SK-N-MC (cell line): ENCODE measurements at regions not wholly inside any gene's neighbourhood (a gene's known extent, or its start where the extent isn't known, plus 50 kb on each side); places are given as distances from the start of the nearest gene placed in this dataset.

Experiments used
- EZH2 ChIP-seq: fragments of 200-600 bp; sonication (generic); IDR thresholded peaks from one replicate; pipeline ENCODE4 v1.6.1; 2017; ENCODE audit warnings: antibody characterized with exemption
- FOXP2 ChIP-seq: optimal IDR thresholded peaks from 2 replicates; pipeline ENCODE3; 2011; ENCODE audit warnings: mild to moderate bottlenecking, moderate library complexity; ENCODE audit not compliant: insufficient read depth; ENCODE audit errors: extremely low read length, control extremely low read depth
- POLR2AphosphoS5 ChIP-seq: IDR thresholded peaks from 2 replicates; pipeline ENCODE4 v1.6.1; 2012; ENCODE audit warnings: mild to moderate bottlenecking, low read depth, low read length, borderline replicate concordance

DNA sequence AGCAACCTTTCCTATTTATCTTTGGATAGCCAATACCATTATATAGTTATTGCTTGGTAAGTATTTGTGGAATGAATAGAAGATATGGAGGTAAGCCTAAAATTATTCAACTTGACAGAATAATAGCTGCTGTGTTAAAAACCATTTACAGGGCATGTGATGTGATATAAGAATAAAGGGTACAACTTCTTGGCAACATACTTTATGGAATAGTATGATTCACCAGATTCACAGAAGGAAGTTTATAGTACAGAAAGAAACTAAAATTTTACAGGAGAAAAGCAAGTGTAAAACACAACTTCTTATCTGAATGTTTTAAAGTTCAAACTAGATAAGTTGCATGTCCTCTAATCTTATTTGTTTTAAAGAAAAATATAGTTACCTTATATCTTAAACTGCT is 186.4 kb upstream of the ZRANB2 start:
- TF ChIP-seq POLR2AphosphoS5 (no peak), EZH2 (no peak), FOXP2 (no peak)
